SK-MEL-5 (cell line): ENCODE measurements at regions not wholly inside any gene's neighbourhood (a gene's known extent, or its start where the extent isn't known, plus 50 kb on each side); places are given as distances from the start of the nearest gene placed in this dataset.
"Not testable (repeated sequence)": the region's sequence is repeated elsewhere in the genome, so short reads cannot be mapped to it uniquely, and the experiment has no call there.

Experiments used
- DNase-seq: peaks from one replicate; pipeline ENCODE4 v3.0.0-alpha.2; 2016; ENCODE audit warnings: low read depth, low spot score
- in situ Hi-C: cut with HindIII; loops from 2 replicates; pipeline ENCODE4 v1.10.0; 2016; ENCODE audit warnings: low sequenced_read_pairs, high pct_unique_total_duplicates, low pct_unique_long_range_greater_than_20kb

DNA sequence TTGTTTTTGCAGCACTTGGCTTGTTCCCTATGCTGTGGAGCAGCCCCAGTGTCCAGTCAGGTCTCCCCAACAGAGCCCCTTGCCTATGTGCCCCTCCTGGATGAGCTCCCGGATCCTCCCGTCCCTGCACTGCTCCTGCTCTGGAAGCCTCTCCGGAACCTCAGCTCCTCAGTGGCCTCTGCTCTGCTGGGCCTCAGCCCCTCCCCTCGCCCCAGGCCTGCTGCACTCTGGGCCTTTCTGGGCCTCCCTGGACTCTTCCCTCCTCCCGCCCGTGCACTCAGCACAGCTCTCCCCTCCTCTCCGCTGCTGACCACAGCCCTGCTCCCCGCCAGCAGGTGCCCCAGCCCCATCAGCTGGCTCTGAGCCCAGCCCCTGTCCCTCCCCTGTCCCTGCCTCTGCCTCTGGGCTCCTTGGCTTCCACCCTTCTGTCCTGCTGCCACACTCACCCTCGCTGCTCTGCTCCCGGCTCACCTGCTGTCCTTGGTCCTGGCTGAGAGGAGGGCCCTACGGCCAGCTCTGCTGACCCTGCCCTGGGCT lies 102.2 kb downstream of the TMEM121 start:
- in situ Hi-C loops, result not testable (repeated sequence)

DNA sequence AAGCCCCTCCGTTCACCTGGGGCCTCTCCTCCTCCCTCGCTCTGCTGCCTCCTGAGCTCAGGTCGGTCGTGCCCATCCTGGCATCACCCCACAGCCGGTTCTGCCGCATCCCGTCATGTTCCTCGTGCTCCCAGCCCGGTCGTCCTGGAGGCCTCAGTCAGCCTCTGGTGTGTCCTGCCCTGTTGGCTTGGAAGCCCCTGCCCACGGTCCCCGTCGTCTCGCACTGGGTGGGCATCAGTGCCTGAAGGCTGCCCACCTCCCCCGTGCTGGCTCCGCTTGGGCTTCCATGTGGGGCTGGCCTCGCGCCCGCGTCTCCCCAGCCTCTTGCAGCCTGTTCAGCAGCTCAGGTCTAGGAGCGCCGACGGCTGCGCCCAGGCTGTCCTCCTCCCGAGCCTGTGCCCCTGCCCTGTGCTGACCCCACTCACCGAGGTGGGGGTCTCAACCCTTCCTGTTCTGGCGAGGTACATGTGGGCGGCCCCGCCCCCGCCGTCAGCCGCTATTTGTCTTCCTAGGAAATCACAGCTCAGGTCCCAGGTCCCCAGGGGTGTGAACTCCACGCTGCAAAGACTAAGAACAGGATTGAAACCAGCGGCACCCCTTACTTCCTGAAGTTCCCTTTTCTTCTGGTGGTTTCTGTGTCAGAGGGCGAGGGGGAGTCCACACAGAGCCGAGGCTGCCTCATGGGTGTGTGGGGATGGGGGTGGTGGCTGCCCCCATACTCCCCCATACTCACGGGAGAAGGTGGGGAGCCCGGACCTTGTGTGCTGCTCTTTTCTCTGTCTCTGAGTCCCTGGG lies 102.9 kb downstream of the TMEM121 start:
- DNase-seq, in situ Hi-C loops: not testable (repeated sequence)

More for the DNA sequence above, 102.2 kb downstream of the TMEM121 start:
- not testable (repeated sequence) for DNase-seq

DNA sequence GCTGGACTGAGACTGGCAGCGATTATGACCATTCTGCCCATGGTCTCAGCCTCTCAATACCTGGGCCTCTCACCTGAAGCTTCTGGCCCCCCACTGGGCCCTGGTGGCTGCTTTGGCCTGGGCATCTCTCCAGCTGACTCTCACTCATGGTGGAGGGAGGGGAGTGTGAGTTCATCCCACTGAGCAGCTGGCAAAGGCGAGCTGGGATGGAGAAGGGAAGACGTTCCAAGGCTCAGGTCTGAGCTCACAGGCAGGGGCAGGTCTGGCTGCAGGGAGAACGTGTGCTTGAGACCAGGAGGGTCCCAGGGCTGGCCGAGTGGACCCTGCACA lies 103.5 kb downstream of the TMEM121 start:
- DNase-seq, result no peak
- in situ Hi-C loops, result no loop called here

DNA sequence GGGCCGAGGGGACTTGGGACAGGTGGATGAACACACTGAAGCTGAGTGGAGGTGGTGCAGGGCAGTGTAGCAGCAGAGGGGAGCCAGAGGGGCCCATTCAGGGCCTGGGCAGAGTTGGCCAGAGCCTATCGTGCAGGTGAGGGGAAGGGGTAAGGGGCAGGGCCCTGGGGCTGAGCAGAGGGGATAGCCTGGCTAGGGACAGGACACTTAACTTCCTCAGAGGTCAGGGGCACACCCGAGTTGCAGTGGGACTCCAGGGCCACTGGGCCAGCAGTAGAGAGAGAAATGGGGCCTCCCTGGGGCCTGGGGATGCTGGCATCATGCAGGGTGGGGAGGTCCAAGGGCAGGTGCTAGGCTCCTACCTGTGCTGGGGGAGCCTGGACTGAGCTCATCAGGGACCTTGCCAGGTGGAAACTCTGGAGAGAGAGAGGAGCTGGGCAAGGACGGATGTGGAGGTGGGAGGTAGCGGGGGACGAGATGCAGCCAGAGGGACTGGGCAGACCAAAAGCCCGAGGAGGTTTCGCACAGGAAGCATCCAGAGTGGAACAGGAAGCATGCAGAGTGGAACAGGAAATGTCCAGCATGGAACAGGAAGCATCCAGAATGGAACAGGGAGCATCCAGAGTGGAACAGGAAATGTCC lies 104.0 kb downstream of the TMEM121 start:
- in situ Hi-C loops, result not testable (repeated sequence)

DNA sequence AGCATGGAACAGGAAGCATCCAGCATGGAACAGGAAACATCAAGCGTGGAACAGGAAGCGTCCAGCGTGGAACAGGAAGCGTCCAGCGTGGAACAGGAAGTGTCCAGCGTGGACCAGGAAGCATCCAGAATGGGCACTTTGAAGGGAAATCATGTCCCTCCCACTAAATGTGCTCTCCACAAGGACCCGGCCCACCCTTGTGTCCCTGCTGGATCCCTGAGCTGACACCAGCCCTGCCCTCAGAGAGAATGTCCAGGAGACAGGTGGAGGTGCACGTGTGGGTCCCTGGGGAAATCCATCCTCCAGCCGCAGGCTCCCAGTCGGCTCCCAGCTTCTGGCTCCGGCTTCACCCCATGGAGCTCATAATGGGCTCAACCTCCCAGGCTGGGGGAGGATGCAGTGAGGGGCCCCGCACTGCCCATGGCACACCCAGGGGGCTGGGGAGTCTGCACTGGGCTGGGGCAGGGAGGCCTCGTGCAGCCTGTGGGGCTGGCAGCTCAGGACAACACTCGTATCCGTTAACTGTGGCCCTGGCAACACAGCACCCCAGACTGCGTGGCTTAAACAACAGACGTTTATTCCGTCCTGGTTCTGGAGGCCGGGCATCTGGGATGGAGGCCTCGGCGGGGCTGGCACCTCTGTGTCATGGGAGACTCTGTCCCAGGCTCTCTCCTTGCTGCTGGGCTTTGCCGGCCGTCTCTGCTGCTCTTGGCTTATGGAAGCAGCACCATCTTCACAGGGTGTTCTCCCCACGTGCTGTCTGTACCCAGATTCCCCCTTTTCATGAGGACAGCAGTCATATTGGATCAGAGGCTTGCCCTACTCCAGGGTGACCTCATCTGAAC lies 104.8 kb downstream of the TMEM121 start:
- in situ Hi-C loops, DNase-seq: not testable (repeated sequence)

More for the DNA sequence above, 104.0 kb downstream of the TMEM121 start:
- DNase-seq, result not testable (repeated sequence)

DNA sequence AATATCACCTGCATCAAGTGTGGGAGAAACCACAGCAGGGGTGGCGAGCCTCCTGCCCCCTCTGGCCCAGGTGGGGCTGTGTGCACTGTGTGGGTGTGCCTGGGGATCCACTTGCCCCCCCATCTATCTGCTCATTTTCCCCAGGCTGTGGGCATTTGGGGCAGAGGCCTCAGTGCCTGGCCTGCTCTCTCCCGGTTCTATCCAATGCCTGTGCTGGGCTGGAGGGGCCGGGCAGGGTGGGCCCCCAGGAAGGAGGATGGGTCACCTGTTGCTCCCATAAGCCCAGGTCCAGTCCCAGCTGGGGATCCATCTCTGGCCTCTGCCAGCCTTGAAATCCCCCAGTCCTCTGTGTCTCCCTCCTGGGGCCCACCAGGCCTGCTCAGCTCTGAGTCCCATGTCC lies 105.6 kb downstream of the TMEM121 start:
- in situ Hi-C loops, result no loop called here
- DNase-seq, result no peak

DNA sequence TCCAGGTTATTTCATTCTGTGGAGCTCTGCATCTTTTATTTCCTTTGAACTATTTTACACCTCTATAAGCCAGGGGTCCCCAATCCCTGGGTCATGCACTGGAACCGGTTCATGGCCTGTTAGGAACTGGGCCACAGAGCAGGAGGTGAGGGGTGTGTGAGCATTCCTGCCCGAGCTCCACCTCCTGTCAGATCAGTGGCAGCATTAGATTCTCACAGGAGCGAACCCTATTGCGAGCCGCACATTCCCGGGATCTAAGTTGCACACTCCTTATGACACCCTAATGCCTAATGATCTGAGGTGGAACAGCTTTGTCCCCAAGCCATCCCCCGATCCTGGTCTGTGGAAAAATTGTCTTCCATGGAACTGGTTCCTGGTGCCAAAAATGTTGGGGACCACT lies 107.2 kb downstream of the TMEM121 start:
- in situ Hi-C loops, DNase-seq: not testable (repeated sequence)

DNA sequence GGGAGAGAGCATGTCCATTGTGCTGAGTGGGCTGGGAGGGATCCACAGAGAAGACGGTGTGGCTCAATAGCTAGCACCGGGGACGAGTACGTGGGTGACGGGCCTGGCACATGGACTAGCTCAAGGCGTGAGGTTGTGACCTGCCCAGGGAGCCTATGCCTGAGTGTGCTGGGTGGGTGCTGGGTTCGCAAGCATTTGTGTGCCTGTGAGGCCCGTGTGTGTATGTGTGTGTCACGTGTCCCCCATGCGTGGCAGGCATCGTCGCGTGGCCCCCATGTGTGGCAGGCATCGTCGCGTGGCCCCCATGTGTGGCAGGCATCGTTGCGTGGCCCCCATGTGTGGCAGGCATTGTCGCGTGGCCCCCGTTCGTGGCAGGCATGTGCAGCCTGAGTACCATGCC lies 109.2 kb downstream of the TMEM121 start:
- in situ Hi-C loops, result no loop called here
- DNase-seq, result no peak

DNA sequence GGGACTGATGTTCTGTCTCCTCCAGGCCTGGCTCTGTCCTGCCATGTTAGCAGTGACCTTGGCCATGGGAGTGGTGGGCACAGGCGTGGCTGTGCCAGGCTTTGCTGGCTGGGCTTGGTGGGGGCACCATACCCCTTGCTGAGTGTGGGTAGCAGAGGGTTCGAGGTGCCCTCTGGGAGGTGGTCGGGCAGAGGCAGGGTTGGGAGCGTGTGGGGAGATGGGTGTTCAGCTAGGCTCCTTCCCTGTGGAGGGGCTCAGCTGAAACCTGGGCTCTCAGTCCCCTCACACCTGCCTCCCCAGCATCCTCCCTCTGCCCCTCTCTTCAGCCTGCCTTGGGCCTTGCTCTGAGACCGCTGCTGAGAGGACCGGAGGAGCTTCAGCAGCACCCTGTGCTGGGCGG lies 109.6 kb downstream of the TMEM121 start:
- in situ Hi-C loops, DNase-seq: not testable (repeated sequence)

DNA sequence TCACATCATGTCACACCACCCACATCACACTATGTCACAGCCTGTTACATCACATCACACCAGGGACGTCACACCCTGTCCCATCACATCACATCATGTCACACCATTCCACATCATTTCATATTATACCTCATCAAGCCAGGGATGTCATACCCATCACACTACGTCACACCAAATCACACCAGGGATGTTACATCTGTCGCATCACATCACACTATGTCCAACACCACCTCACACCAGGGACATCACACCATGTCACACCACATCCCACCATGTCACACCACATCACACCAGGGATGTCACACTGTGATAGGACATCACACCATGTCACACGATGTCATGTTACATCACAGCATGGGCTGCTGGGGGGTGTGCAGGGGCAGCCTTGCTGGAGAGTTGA lies 110.6 kb downstream of the TMEM121 start:
- DNase-seq, result no peak
- in situ Hi-C loops, result no loop called here

DNA sequence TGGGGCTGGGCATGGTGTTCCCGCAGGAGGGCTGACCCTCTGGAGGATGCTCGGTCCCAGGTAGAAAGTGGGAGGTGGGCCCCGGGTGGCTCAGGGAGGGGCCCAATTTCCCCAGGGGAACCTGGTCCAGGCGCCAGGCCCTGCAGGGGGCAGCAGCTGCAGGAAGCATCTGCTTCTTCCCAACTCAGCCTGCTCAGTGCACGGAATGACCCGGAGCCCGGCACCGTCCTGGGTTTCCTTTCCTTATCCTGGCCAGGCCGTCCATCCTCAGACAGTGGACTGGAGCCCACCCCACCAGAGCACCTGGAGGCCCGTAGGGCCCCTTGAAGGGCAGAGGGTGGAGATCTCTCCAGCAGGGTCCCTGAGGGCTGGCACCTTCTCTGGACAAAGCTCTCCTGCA lies 111.0 kb downstream of the TMEM121 start:
- in situ Hi-C loops, DNase-seq: not testable (repeated sequence)

DNA sequence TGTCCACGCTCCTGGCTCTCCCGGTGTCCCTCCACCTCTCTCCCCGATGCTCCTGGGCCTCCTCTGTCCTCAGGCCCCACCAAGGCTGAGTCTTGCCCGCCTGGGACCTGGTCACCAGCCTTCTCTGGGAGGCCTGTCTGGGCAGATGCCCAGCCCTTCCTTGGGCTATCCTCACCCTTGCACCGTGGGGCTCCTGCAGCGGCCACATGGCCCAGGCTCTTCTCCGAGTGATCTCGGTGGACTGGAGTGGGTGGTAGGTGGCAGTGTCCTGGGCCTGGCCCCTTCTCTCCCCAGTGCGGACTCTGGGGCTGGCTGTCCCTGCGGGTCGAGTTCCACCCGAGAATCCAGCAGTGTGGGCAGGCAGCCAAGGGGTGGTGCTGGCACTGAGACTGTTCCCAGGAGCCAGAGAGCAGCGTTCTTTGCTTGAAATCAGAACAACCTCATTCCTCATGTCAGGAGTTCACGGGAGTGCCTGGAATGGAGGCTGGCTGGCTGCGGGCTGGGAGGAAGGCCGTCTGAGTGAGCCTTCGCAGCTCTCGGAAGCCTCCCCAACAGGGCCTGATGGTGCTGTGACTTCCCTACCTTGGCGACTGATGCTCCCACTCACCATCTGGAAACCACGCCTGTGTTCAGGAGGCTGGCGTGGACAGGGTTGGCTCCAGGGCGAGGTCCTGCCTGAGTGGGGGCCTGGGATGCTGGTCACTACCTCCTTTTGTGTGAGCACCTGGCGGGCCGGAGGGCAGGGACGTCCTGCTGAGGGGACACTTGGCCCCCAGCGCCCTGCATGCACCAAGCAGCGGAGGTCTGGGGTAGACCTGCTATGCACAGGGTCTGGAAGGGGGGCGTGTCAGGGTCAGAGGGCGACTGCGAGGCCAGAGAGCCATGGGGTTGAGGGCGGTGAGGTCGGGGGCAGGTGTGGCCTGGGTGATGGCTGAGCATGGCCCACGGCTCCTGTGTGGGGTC lies 113.9 kb downstream of the TMEM121 start:
- in situ Hi-C loops, DNase-seq: not testable (repeated sequence)

DNA sequence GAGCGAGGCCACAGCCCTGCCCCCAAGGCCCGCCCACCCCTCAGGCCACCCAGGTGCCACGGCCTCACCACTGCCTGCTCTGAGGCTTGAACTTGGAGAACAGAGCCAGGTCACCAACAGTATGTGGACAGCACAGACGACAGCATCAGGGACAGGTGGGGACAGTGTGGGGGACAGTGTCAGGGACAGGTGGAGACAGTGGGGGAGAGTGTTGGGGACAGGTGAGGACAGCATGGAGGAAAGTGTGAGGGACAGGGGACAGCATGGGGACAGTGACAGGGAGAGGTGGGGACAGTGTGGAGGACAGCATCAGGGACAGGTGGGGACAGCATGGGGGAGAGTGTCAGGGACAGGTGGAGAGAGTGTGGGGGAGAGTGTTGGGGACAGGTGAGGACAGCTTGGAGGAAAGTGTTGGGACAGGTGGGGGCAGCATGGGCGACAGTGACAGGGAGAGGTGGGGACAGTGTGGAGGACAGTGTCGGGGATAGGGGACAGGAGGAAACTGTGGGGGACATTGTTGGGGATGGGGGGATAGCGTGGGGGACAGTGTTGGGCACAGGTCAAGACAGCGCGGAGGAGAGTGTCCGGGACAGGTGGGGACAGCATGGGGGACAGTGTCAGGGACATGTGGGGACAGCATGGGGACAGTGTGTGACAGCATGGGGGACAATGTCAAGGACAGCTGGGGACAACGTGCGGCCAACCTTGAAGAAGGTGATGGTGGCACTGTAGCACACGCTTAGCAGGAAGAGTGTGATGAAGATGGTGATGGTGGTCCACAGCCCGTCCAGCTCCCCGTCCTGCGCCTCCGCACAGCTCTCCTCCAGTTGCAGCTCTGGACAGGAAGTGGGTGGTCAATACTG lies 114.9 kb downstream of the TMEM121 start:
- in situ Hi-C loops, result no loop called here

DNA sequence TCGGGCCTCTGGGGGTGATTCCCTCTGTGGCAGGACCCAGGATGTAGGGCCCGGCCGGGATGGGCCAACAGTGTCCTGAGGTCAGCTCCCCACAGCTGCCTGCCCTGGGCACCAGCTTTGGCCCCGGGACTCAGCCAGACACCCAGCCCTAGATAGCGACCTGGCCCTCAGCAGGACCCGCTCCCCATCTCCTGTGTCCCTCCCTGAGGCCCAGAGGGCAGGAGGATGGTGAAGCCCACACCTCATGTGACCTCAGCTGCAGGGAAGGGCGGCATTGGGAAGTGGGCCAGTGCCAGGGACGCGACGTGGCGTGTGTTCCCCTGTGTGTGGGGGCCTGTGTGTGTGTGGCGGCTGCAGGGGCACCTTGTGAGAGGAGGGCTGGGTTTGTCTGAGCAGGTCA lies 115.6 kb downstream of the TMEM121 start:
- DNase-seq, in situ Hi-C loops: not testable (repeated sequence)

More for the DNA sequence above, 114.9 kb downstream of the TMEM121 start:
- no peak for DNase-seq

DNA sequence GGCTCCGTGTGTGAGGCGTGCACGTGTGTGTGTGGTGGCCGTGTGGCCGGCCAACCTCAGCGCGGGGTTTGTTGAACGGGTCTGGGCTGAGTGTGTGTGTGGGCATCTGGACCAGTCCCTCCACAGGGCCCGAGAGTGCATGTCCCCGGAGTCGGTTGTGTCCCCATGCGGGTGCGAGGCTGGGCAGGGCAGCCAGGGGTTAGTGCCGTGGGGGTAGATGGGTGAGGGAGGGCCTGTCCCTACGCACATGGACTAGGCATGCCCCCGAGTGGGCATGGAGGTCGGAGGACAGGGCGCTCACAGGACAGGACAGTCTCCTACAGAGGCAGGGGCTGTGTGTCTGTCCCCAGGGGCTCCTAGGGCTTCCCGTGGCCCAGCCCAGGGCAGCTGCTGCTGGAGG lies 116.1 kb downstream of the TMEM121 start:
- DNase-seq, in situ Hi-C loops: not testable (repeated sequence)

DNA sequence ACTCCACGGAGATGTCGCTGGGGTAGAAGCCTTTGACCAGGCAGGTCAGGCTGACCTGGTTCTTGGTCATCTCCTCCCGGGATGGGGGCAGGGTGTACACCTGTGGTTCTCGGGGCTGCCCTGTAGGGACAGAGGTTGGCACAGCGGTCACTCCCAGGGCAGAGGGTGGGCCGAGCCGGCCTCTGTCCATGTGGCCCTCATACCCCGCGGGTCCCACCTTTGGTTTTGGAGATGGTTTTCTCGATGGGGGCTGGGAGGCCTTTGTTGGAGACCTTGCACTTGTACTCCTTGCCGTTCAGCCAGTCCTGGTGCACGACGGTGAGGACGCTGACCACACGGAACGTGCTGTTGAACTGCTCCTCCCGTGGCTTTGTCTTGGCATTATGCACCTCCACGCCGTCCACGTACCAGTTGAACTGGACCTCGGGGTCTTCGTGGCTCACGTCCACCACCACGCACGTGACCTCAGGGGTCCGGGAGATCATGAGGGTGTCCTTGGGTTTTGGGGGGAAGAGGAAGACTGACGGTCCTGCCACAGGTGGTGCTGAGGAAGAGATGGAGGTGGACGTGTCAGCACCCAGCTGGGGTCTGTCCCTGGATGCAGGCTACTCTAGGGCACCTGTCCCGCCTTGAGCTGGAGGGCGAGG lies 117.1 kb downstream of the TMEM121 start:
- DNase-seq, in situ Hi-C loops: not testable (repeated sequence)
